Muscle of back (tissue), 3 donors: ENCODE measurements at regions not wholly inside any gene's neighbourhood (a gene's known extent, or its start where the extent isn't known, plus 50 kb on each side); places are given as distances from the start of the nearest gene placed in this dataset.

ENCODE experiments used
- DNase-seq, 3 donors: peaks; one replicate each; pipeline versions ENCODE4 v3.0.0 to v3.0.0-alpha.2; 2013

DNA sequence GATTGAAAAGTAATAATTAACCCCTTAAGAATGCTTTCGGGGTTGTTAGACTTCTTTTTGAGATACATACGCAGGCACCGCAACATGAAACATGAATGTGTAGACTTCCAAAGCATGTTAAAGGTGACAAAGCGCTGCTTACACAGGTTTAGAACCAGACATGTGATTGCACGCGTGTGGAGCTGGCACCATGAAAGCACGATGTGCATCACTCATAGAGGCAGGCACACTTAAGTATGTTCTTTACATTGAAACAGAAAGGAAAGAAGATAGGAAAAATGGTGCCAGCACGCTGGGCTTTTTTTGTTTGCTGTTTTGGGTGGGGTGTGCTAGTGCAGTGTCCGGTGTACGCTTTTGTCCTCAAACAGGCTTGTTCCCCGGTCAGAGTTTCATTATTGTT, 83.6 kb upstream of the PPARA start:
- no peak for DNase-seq

DNA sequence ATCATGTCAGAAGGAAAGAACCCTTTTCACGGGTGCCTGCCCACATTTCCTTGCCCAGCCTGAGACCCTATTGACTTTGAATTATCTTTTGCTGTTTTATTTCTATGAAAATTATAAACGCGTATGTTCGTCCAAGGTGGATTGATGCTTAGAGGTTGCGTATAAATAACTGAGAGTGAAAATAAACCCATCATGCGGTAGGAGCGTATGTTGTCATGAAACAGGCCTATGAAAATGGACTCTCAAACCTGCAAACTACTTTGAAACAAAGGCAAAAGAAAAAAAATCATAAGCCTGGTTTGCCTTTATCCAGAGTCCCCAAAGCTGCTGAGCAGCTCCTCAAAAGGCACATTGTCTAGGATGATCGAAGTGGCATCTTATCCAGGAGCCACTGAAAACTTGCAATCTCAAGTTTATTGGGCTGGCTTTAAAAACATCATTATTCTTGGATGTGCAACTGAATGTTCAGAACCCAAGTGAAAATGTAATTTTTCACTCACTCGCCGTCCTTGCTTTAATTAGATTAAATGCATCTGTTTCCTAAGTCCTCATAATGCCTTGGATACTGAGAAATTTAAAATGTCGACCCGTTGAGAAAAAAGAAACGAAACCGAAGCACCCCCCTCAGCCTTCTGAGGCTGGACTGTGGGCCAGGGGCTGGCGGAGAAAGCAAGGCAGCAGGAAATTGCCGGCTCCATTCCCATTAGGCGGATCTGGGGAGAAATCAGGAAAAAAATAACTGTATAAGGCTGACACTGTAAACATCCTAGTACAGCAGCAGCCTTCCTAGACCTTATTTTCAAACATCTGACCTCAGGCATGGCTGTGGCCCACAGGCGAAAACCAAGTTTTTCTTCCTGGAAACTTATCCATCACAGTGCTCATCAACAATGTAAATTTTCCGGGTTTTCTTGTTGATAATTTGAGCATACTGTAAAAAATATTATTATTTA, 82.9 kb upstream of the PPARA start:
- peak in 1 of 3 donors; percentile 42 for DNase-seq

DNA sequence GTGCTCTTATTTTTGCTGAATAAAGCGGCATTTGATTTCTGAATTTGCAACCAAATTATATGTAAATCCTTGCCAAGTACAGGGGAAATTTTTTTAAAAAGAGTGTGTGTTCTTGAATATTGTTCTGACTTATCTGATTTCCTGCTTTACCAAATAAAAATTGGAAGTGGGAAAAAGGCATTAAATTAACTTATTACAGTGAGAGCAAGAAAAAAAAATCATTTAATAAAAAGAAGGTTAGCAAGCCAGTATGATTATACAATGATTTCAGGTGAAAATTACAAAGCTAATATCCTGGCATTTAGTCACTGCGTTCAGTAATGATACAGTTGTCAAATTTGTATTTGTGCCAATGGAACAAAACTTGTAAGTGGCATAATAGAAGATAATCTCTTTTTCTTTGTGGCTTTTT, 82.1 kb upstream of the PPARA start:
- DNase-seq = no peak

DNA sequence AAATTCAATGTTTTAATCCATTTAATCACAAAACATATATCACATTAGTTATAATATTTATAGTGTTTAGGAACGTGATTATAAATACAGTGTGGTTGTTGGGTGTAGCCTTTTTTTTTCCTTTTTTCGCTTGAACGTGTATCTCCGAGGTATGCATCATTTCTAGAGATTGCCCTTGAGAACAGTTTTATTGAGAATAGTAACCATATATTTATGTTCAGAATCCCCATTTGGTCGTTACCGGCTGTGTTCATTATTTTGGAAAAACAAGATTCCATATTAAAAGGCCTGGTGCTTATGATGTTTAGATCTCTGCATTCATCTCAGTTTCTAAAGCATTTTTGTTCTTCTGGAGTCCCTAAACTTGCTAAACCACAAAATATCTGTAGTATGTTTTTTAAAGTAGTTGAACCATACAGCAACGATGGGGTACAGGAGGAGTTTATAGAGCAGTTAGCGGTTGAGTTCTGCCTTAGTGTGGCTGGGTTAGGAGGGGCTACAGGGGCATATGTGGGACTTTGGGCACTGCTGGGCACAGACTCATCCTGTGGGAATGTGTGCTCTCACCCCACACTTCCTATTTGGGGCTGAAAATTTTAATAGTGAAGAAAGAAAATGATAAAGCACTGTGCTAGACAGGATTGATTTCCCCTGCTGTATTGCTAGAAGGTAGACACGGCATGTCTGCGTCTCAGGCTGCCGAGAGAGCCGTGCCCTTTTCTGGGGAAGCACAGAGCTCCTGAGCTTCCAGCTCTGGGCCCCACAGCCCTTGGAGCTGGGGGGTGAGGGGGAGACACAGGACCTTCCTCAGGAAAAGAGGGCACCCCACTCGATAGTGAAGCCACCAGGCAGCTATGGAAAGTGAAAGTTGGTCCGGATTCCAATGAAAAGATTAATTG, 81.5 kb upstream of the PPARA start:
- DNase-seq = no peak

DNA sequence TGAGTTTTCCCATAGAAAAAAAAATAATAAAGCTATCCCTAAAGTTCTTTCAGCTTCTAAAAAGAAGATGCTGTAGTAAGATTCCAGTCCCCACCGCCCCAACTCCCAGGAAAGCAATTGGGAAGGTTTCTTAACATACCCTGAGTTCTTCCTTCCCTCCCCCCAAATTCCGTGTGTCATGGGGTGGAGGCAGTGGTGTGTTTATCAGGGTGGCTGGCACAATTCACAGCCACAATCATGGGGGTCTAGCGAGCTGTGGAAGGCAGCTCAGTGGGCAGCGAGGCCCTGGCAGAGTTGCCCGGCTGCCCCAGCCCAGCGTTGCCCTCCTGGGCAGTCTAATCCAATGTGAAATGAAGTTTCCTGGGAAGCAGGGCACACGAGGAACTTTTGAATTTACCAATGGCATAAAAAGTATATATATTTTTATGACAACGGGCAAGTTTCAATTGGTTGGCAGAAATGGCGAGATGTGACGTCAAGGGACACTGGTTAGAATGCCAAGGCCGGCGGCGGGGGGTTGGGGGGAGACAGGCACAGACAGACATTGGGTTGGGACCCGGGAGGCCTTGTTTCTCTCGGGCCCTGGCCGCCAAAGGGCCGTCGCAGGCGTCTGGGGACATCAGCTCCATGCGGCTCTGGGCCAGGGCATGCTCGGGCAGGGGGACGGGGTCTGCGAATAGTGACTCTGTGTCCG, 80.7 kb upstream of the PPARA start:
- DNase-seq = peak; percentile 74 to 86 (median 83)

DNA sequence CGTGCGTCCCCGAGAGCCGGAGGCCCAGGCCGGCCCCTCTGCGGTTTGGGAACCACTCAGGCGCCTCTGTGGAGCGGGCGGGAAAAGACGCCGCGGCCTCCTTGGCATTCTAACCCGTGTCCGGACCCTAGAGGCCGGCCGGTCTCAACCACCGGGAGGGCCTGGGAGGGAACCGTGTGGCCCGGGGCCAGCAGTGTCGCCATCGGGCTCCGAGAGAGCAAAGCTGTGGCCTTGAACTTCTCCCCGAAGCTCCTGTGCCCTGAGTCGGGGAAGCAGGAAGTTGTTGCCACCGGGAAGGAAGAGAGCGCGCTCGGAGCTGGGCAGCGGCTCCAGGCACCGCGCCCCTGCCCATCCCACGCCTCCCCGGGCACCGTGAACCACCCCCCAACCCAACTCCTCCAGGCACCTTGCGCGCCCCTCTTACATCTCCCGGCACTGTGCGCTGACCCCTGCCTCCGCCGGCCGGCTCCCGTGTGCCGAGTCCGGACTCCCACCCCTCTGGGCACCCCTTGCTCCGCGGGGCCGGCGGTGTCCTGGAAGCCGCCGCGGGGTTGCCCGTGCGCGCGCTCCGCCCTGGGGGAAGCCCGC, 80.0 kb upstream of the PPARA start:
- peak in 1 of 3 donors; percentile 87 for DNase-seq

DNA sequence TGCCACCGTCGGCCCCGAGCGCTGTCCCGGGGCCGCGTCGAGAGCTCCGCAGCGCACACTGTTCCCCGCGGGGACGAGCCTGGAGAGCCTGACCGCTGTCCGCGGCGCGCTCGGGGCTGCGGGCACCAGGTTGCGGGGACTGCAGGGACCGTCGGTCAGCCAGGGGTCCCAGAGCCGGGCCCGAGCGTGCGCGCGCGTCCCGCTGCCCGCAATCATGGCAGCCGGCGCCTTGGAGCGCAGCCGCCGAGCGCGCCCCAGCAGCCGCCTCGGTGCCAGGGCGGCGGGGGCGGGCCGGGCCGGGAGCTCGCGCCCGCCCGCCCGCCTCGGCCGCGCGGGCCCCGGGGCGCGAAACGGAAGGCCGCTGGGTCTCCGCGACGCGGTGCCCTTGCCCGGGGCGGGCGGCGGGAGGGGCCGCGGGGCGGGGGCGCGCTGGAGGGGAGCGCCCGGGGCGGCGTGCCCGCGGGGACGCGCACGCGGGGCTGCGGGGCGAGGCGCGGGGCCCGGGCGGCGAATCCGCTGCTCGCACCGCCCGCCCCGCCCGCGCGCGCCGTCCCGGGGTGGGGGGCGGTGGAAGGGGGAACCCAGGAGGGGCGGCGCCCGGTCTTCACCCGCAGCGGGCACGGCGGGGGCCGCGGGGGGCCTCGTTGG, 79.4 kb upstream of the PPARA start:
- peak in 2 of 3 donors; percentile 79 to 86 for DNase-seq

DNA sequence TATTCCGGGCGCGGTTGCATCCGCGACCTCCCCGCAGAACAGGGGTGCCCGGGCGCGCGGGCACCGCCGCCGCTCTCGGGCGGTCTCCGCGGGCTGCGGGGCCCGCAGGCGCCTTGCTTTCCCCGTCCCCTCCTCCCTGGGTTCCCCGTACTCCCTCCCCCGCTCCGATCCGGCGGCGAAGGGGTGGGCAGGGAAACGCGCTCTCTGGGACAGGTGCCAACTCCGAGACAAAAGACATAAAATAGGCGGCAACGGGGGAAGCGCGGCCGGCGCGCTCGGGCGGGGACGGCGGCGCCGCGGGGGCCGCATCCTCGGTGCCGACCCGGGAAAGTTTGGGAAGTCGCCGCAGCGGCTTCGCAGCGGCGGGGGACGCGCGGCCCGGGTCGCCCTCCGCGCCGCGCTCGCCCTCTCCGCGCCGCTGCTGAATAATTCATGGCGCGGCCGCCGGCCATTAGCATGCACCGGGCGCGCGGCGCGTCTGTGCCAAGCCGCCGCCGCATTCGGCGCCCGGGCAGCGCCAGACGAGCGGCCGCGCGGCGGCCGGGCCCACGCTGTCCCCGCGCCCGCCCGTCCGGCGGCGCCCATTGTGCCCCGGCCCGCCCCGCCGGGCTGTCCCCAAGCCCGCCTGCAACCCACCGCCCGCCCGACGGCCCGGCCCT, 78.7 kb upstream of the PPARA start:
- peak; percentile 96 to 97 (median 96) for DNase-seq

DNA sequence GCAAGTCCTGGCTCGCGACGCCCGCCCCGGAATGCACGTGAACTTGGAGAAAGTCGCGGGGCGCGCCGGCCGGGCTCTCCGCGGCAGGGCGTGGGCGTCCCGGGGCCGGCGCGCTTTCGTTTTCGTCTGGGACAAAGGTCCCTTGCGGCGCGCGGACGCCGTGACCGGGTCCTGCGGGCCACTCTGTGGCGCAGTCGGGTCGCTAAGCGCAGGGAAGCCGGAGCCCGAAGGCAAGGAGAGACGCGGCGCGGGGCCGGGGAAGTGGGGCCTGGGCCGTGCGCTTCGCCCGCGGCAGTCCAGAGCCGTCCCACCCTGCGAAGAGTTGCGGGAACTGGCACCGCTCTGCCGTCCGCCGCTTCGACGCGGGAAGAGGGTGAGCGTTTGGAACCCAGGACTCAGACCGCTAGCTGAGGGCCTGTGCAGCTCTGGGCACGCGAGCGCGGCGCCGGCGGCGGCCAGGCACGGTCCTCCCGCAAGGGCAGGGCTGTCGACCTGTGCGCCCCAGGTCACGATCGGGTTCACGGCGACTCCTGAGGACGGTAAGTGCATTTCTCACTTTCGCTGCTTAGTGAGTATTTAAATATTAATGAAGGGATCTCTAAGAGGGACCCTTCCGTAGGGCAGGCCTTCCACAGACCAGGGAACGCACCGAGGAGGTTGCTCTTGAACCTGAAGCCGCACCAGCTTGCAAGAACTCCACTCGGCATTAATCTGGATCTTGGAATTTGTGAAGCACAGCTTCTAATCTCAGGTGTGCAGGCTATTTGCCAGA, 78.0 kb upstream of the PPARA start:
- DNase-seq = peak in 2 of 3 donors; percentile 55 to 83

DNA sequence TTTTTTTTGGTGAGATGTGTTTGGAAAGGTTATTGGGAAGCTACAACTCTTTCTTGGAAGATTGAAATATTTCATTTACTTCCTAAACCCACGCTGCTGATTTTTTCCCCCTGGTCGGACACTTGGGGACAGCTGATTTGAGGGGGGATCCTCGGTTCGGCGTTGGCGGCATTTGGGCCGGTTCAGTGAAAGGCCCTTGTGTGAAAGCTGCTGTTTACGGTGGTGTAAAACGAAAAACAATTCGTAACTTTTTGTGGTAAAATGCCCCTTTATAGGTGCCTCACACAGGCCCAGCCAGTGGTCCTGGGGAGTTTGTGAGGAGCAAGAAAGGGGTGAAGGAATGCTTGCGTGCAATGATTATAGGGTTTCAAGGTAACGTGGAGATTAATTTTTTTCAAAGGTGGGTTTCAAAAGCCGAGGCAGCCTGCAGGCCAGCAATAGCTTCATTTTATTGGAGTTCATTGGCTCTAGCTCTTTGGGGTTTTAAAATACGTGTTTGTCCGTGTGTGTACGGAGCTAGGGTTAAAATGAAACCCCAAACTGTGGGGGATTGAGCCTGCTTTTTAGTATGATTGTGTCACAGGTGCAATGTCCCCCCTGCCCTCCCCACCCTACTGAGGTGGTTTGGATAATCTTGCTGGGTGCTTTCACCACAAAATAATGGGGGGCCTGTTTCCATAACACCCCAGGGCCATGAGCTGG, 77.2 kb upstream of the PPARA start:
- DNase-seq = no peak

DNA sequence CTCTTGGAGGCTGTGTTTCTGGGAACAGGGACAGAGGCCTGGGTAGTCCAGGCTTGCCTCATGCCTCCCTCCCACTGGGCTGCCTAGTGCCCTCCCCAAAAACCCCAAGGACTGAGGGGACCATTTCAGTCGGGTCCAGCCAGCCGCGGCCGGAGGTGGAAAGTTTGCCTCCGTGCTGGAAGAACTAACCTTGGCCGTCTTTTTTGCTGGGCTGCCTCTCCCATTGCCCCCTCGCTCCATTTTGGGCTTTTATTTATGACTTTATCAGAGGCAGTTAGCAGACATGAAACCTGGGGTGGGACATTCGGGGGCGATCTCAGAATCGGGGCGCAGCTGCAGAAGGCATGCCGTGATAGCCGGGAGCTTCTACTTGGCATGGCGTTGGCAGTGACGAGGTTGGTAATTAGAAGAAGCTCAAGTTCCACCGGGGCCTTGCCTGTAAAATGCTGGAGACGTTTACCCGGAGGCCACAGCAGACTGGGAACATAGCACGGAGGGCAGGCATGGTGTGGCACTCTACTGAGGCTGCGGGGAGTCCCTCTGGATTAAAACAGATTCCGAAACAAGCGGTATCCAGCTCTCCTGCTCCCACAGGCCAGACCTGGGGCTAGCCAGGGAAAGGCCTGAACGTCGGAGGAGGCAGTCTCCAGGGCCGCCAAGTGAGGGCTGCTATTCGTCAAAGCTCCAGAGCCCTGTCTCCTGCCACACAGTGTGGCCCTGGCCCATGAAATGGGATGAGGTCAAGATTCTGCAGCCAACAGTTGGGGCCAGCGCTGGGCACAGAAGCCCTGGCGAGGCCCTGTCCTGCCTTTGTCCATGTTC, 76.4 kb upstream of the PPARA start:
- DNase-seq = peak in 1 of 3 donors; percentile 65

DNA sequence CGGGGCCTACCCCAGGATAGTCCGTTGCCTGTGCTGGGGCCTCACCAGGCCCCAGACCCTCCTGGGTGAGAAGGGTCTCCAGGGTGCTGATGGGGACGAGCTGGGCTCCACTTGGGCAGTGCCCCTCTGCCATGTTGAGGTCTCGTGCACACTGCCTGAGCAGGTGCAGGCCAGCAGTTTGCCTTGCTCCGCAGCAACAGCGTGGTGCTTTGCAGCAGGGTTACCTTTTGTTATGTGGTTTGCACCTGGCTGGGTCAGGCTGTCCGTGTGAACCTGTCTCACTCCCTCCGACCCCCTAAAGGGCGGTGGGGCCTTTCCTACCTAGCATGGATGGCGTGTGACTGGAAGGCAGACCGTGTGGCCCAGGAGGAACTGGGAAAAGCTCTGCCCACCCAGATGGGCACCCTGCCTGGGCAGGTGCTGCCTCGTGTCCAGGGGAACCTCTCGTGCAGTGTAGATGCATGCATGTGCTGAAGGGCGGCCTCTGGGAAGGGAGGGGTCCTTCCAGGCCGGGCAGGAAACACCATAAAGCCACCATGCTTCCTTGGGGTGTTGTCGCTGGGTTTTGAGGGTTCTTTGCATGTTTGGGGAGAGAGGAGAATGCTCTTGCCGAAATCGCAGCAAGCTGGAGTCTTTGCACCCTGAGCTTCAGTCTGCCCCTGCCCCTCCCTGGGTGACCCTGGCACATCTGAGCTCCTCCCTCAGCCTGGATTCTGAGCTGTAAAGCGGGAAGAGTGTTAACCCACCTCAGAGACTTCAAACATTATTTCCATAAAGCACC, 75.4 kb upstream of the PPARA start:
- DNase-seq = no peak

DNA sequence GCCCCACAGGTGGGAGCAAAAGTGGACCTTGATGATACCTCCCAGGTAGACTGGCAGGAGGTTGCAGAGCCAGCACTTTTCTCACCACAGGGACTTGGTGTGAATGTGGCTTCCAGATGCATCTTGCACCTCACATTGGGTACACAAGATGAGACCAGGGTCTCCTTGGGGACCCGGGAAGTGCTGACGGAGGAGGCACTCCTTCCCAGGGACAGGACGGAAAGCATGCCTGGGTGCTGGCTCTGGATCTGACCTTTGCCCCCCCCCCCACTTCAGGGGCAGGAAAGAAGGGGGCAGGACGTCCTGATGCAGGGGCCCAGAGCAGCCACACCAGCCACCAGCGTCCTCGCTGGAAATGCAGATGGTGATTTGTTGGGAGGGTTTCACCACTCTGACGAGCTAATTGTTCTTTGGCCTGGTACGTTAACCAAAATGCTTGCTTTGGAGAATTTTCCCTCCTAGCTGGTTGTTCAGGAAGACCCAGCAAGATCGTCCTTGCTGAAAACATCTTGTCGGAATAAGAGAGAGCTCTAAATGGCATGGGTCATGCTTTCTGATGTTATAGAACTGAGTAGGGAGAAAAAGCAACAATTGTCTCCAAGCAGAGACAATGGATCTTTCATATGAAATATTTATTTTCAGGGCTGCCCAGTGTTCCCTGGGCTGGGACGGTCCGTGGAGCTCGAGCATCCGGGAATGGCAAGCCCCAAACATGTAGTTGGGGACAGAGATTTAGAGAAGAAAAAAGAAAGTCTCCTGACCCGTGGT, 74.4 kb upstream of the PPARA start:
- no peak for DNase-seq

DNA sequence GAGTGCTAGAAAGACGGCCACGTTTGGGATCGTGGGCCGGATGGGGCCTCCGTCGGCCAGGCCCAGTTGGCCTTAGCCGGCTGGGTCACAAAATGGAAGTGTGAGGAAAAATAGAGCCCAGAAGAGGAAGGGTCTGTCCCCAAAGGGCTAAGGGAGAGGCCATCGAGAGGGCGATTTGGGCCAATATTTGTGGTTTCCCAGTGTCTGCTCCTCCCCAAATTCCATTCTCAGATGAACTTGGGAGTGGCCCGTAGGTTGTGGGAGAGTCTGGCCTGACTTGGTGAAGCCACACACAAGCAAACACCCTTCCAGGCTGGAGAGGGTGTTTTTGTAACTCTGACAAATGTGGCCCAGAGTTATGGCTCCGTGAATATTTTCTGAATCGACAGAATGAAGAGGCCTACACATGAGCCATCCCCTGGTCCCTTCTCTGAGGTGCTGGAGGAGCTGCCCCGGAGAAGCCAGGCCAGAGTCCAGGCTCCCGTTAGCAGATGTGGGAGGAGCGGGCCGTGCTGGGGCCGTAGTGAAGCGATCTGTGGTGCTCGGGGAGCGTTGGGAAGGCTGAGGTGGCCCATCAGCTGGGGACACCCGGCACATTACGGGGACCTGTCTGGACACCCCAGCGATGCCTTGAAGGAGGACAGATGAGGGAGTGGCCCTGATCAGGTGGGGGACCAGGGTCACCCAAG, 73.5 kb upstream of the PPARA start:
- DNase-seq = peak in 1 of 3 donors; percentile 77

DNA sequence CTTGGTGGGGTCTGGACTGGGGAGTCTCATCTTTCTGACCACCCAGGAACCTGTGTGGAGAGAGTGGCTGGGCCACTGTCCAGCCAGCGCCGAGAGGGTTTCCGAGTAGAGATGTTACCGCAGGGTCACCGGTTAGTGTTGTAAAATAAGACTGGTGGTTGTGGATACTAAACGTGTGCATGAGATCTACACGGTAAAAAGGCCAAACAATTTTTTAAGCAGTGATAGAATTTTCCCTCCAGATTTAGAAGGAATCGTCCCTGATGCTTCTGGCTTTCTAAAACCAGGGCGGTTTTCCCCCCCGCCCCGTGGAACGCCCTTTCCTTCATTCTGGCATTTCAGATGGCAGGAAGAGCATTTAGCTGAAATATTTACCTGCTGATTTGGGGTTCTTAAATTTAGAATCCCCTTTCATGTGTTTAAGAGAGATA, 72.6 kb upstream of the PPARA start:
- no peak for DNase-seq
